AG09319 (cell line): ENCODE measurements at regions not wholly inside any gene's neighbourhood (a gene's known extent, or its start where the extent isn't known, plus 50 kb on each side); places are given as distances from the start of the nearest gene placed in this dataset.
A peak's percentile ranks its signal among the peaks of the same experiment; 100 is the strongest.

Experiments
- DNase-seq: peaks from one replicate; pipeline ENCODE4 v3.0.0-alpha.2; 2010; ENCODE audit warnings: low read depth; ENCODE audit errors: extremely low read depth
- TF ChIP-seq, protein P1 (sequence below): IDR thresholded peaks from 2 replicates; pipeline ENCODE4 v1.5.1; 2011; ENCODE audit warnings: low read depth, mild to moderate bottlenecking, inconsistent platforms, low read length, moderate library complexity

GRCh38 chr12:45613296-45613695 is 116.2 kb upstream of the ARID2 start:
- DNase-seq = no peak
- TF ChIP-seq, protein P1, sequence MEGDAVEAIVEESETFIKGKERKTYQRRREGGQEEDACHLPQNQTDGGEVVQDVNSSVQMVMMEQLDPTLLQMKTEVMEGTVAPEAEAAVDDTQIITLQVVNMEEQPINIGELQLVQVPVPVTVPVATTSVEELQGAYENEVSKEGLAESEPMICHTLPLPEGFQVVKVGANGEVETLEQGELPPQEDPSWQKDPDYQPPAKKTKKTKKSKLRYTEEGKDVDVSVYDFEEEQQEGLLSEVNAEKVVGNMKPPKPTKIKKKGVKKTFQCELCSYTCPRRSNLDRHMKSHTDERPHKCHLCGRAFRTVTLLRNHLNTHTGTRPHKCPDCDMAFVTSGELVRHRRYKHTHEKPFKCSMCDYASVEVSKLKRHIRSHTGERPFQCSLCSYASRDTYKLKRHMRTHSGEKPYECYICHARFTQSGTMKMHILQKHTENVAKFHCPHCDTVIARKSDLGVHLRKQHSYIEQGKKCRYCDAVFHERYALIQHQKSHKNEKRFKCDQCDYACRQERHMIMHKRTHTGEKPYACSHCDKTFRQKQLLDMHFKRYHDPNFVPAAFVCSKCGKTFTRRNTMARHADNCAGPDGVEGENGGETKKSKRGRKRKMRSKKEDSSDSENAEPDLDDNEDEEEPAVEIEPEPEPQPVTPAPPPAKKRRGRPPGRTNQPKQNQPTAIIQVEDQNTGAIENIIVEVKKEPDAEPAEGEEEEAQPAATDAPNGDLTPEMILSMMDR = no peak

DNA sequence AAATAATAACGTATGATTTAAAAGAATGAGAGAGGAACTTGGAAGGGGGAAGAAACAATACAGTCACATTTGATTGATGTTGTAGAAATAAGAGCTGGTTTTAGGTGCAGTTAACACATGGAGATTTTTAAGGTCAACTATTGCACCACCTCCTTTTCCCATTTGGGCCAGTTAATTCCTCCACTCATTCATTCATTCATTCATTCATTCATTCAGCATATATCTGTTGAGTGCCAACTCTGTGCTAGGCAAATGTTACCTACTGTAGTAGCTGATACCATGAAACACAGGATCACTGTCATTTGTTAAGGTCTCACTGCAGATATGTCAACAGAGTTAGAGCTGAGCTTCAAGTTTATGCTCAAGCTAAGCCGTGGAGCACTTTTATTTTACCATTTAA is 115.7 kb upstream of the ARID2 start:
- TF ChIP-seq, protein P1 = no peak
- no peak for DNase-seq

GRCh38 chr12:45615268-45615667 is 114.2 kb upstream of the ARID2 start:
- TF ChIP-seq, protein P1 = no peak
- DNase-seq = peak; percentile 36

DNA sequence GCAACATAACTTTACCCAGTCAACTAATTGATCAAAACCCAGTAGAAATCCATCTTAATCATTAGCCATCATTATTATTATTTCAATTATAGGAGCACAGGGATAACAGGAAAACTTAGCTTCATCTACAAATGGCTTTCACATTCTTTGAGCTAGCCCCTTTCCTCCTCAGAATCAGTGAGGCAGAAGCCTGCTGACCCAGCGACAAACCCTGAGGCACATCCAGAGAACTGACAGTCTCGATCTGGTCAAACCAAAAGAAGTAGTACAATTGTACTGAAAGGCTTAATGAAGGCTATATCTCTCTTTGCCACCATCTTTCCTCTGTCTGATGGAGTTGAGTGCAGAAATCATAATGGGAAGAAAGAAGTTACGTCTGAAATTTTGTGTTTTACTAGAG is 109.8 kb upstream of the ARID2 start:
- DNase-seq = no peak
- TF ChIP-seq, protein P1 = no peak

- DNase-seq = no peak
- TF ChIP-seq, protein P1 = no peak
These were observed 107.8 kb upstream of the ARID2 start for GRCh38 chr12:45621703-45622102.

- TF ChIP-seq, protein P1 = no peak
- DNase-seq = no peak
These were observed 107.1 kb upstream of the ARID2 start for GRCh38 chr12:45622210-45622937.

DNA sequence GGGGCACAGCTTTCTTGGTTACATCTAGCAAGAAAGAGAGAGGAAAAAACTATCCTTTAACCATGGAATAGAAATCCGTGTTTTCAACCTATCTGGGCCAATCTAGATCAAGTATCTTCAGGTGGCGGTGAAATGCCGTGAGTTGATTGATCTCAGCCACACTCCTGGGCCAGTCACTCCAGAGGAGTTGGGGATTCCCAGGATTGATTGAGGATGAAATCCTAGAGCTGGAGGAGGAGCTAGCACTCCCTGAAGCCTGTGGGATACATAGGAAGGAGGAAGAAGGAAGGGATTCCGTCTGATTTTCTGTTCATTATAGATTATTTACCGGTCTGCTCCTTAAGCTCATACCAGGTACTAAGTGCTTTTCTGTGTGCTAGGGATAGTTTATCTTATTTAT is 106.3 kb upstream of the ARID2 start:
- TF ChIP-seq, protein P1 = no peak
- DNase-seq = no peak
